ENCODE measurements at regions not wholly inside any gene's neighbourhood (a gene's known extent, or its start where the extent isn't known, plus 50 kb on each side); places are given as distances from the start of the nearest gene placed in this dataset.
A peak's percentile ranks its signal among the peaks of the same experiment; 100 is the strongest.

DNA sequence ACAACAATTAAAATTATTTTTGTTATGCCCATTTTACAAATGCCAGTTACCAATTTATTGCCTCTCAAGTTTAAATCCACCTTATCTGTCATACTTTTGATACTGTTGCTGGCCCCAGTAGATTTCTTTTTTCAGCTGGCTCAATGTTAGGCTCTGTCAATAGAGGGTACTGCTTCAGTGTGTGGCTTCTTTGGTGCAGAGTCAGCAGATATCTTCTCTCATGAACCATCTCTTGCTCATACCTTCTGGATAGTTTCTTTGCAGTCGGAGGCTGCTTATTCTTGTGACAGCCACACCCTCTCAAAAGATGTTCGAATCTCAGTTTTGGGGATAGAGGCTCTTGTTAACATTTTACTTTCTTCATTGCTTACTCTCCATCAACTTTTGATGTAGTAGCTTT is 849.9 kb upstream of the SEMA6A start:
- TF ChIP-seq, protein P1, sequence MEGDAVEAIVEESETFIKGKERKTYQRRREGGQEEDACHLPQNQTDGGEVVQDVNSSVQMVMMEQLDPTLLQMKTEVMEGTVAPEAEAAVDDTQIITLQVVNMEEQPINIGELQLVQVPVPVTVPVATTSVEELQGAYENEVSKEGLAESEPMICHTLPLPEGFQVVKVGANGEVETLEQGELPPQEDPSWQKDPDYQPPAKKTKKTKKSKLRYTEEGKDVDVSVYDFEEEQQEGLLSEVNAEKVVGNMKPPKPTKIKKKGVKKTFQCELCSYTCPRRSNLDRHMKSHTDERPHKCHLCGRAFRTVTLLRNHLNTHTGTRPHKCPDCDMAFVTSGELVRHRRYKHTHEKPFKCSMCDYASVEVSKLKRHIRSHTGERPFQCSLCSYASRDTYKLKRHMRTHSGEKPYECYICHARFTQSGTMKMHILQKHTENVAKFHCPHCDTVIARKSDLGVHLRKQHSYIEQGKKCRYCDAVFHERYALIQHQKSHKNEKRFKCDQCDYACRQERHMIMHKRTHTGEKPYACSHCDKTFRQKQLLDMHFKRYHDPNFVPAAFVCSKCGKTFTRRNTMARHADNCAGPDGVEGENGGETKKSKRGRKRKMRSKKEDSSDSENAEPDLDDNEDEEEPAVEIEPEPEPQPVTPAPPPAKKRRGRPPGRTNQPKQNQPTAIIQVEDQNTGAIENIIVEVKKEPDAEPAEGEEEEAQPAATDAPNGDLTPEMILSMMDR (IDR thresholded peaks at IDR 0.05; ENCODE audit: low read length, missing control alignments), result no peak
- no peak overlapping the region for H3K4me3 ChIP-seq (replicated peaks; ENCODE audit: low read depth, low read length)
- no peak for DNase-seq (ENCODE audit: low read depth)

GRCh38 chr5:117417501-117417900 is 842.9 kb upstream of the SEMA6A start:
- no peak overlapping the region for H3K4me3 ChIP-seq (replicated peaks; ENCODE audit: low read depth, low read length)
- TF ChIP-seq, protein P1 (IDR thresholded peaks at IDR 0.05; ENCODE audit: low read length, missing control alignments), result no peak
- DNase-seq (ENCODE audit: low read depth), result no peak

GRCh38 chr5:117414926-117415325 is 840.3 kb upstream of the SEMA6A start:
- no peak overlapping the region for H3K4me3 ChIP-seq (replicated peaks; ENCODE audit: low read depth, low read length)
- TF ChIP-seq, protein P1 (IDR thresholded peaks at IDR 0.05; ENCODE audit: low read length, missing control alignments), result no peak
- peak; percentile 74 for DNase-seq (ENCODE audit: low read depth)

DNA sequence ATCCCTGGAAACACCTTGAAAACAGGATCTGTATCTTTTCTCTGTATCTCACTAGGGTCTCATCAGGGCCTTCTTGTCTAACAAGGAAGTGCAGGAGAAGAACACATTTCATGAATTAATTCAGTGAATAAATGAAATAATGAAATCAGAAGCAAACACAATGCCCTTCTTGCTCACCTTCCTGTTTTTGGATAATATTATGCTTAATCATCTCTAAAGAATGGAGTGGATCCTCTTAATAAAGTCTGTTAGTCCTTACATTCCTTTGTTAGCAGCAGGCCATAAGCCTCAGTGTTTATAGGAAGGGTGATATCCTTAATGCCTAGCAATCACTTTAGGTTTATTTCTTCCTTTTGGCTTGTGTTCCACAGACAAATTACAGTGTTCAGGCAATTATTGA is 837.1 kb upstream of the SEMA6A start:
- TF ChIP-seq, protein P1 (IDR thresholded peaks at IDR 0.05; ENCODE audit: low read length, missing control alignments), result no peak
- DNase-seq (ENCODE audit: low read depth), result peak; percentile 27
- no peak overlapping the region for H3K4me3 ChIP-seq (replicated peaks; ENCODE audit: low read depth, low read length)

DNA sequence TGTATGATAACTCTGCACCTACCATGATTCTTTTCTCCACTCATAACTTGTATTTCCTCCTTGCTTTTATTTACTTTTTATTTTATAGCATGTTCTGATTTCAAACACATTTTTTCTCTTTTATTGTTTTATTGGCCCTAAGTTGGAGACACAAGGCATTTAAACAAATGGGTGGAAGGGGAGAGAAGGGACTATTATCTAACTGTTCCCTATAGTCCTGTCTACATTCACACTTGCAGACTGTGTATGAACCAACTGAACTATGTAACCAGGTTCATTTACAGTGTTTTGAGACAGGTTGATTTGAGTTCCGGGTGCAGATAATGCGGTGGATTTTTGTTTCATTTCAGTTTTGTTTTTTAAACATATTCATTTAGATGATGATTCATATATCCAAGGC is 830.6 kb upstream of the SEMA6A start:
- TF ChIP-seq, protein P1 (IDR thresholded peaks at IDR 0.05; ENCODE audit: low read length, missing control alignments), result no peak
- no peak for DNase-seq (ENCODE audit: low read depth)
- no peak overlapping the region for H3K4me3 ChIP-seq (replicated peaks; ENCODE audit: low read depth, low read length)

DNA sequence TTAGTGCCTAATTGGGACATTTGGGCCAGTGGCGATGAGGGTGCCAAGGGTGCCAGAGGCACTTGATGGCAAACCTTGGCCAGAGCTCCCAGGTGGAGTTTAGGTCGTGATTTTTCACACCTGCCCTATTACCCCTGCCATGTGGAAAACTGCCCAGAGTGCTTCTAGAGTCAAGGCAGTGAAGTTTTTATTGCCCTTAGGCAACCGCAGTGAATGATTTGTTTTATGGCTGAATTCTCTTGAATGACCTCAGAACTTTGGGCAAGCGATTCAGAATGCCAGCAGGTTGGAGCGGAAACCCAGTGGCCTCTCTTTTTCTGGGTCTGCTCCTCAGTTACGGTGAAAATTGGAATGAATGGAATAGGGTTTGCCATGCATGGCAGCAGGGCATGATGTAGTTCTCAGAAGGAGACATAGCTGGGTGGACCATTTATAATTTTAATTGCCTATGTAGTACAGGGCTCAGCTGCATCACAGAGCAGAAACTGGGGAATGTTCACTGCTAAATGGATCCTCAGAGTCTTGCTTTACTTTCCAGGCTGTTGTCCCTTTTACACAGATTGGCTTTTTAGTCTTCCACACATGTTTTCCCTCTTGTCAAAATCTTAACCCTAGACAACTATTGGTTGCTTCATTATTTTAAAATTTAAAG is 820.0 kb upstream of the SEMA6A start:
- TF ChIP-seq, protein P1 (IDR thresholded peaks at IDR 0.05; ENCODE audit: low read length, missing control alignments), result no peak
- H3K4me3 ChIP-seq (replicated peaks; ENCODE audit: low read depth, low read length), result no peak overlapping the region
- no peak for DNase-seq (ENCODE audit: low read depth)

GRCh38 chr5:117393125-117393524 is 818.5 kb upstream of the SEMA6A start:
- no peak for DNase-seq (ENCODE audit: low read depth)
- H3K4me3 ChIP-seq (replicated peaks; ENCODE audit: low read depth, low read length), result no peak overlapping the region
- TF ChIP-seq, protein P1 (IDR thresholded peaks at IDR 0.05; ENCODE audit: low read length, missing control alignments), result no peak
